MM.1S (cell line): ENCODE measurements at regions not wholly inside any gene's neighbourhood (a gene's known extent, or its start where the extent isn't known, plus 50 kb on each side); places are given as distances from the start of the nearest gene placed in this dataset.

Experiments used
- DNase-seq: peaks from one replicate; pipeline ENCODE4 v3.0.0-alpha.2; 2015
- H2AFZ ChIP-seq: fragments of 300-600 bp; sonication (generic); 2 replicates; pipeline ENCODE4 v1.6.0; 2016; ENCODE audit warnings: antibody characterized with exemption, low read length
- H3F3A ChIP-seq: fragments of 300-600 bp; sonication (generic); 2 replicates; pipeline ENCODE4 v1.6.1; 2016; ENCODE audit warnings: mild to moderate bottlenecking, antibody characterized with exemption, low read length, moderate library complexity, mixed read lengths; ENCODE audit not compliant: insufficient read depth
- H3K27ac ChIP-seq: fragments of 300-600 bp; sonication (generic); 2 replicates; pipeline ENCODE4 v1.5.1; 2016; ENCODE audit warnings: mild to moderate bottlenecking, low read length
- H3K27me3 ChIP-seq: fragments of 300-600 bp; sonication (generic); replicated peaks from 2 replicates; pipeline ENCODE4 v1.6.0; 2016; ENCODE audit warnings: low read length; ENCODE audit not compliant: insufficient read depth
- H3K36me3 ChIP-seq: fragments of 300-600 bp; sonication (generic); replicated peaks from 2 replicates; pipeline ENCODE4 v1.6.1; 2016; ENCODE audit warnings: mild to moderate bottlenecking, low read length, mixed read lengths; ENCODE audit not compliant: insufficient read depth
- H3K4me1 ChIP-seq: fragments of 300-600 bp; sonication (generic); 2 replicates; pipeline ENCODE4 v1.6.1; 2016; ENCODE audit warnings: low read length, mixed read lengths
- H3K4me2 ChIP-seq: fragments of 300-600 bp; sonication (generic); 2 replicates; pipeline ENCODE4 v1.6.0; 2016; ENCODE audit warnings: low read depth, low read length
- H3K4me3 ChIP-seq: fragments of 300-600 bp; sonication (generic); 2 replicates; pipeline ENCODE4 v1.5.1; 2016; ENCODE audit warnings: low read length, mixed read lengths
- H3K79me2 ChIP-seq: fragments of 300-600 bp; sonication (generic); 2 replicates; pipeline ENCODE4 v1.6.1; 2016; ENCODE audit warnings: mixed run types, low read length, mixed read lengths
- H3K9ac ChIP-seq: fragments of 300-600 bp; sonication (generic); 2 replicates; pipeline ENCODE4 v1.6.1; 2016; ENCODE audit warnings: low read length, mixed read lengths
- H3K9me2 ChIP-seq: fragments of 300-600 bp; sonication (generic); replicated peaks from 2 replicates; pipeline ENCODE4 v1.6.1; 2016; ENCODE audit warnings: mild to moderate bottlenecking, low read length, mixed read lengths; ENCODE audit not compliant: insufficient read depth
- H3K9me3 ChIP-seq: fragments of 300-600 bp; sonication (generic); replicated peaks from 2 replicates; pipeline ENCODE4 v1.6.1; 2016; ENCODE audit warnings: mild to moderate bottlenecking, low read length, mixed read lengths; ENCODE audit not compliant: insufficient read depth
- H4K20me1 ChIP-seq: fragments of 300-600 bp; sonication (generic); 2 replicates; pipeline ENCODE4 v1.6.1; 2016; ENCODE audit warnings: mild to moderate bottlenecking, low read length, moderate library complexity, mixed read lengths; ENCODE audit not compliant: insufficient read depth
- EZH2 ChIP-seq: fragments of 300-600 bp; sonication (generic); optimal IDR thresholded peaks from 2 replicates; pipeline ENCODE3; 2017; ENCODE audit warnings: low read depth, mild to moderate bottlenecking, antibody characterized with exemption, low read length, mixed read lengths
- EZH2phosphoT487 ChIP-seq: fragments of 300-600 bp; sonication (generic); IDR thresholded peaks from 2 replicates; pipeline ENCODE4 v1.6.1; 2018; ENCODE audit warnings: antibody characterized with exemption, low read length
- TF ChIP-seq, protein P1 (sequence below): fragments of 300-600 bp; sonication (generic); IDR thresholded peaks from 2 replicates; pipeline ENCODE4 v1.5.1; 2016; ENCODE audit warnings: antibody characterized with exemption, low read length, mixed read lengths

GRCh38 chr6:44016131-44016870, 111.0 kb downstream of the MRPL14 start:
- Histone ChIP-seq H3K4me1 (no peaks in the 10 kb centered on the region), H3K4me3 (no peak overlapping the region), H3F3A (no peaks in the 10 kb centered on the region), H4K20me1 (no peaks in the 10 kb centered on the region), H3K9me3 (no peaks in the 10 kb centered on the region), H3K27me3 (no peaks in the 10 kb centered on the region), H3K79me2 (no peaks in the 10 kb centered on the region), H2AFZ (no peak overlapping the region), H3K36me3 (no peaks in the 10 kb centered on the region), H3K9me2 (no peaks in the 10 kb centered on the region), H3K27ac (no peak overlapping the region), H3K4me2 (no peak overlapping the region), H3K9ac (no peak overlapping the region)
- DNase-seq = no peak
- TF ChIP-seq, protein P1, sequence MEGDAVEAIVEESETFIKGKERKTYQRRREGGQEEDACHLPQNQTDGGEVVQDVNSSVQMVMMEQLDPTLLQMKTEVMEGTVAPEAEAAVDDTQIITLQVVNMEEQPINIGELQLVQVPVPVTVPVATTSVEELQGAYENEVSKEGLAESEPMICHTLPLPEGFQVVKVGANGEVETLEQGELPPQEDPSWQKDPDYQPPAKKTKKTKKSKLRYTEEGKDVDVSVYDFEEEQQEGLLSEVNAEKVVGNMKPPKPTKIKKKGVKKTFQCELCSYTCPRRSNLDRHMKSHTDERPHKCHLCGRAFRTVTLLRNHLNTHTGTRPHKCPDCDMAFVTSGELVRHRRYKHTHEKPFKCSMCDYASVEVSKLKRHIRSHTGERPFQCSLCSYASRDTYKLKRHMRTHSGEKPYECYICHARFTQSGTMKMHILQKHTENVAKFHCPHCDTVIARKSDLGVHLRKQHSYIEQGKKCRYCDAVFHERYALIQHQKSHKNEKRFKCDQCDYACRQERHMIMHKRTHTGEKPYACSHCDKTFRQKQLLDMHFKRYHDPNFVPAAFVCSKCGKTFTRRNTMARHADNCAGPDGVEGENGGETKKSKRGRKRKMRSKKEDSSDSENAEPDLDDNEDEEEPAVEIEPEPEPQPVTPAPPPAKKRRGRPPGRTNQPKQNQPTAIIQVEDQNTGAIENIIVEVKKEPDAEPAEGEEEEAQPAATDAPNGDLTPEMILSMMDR = no peak
- no peak for TF ChIP-seq EZH2
- TF ChIP-seq EZH2phosphoT487 = no peak

DNA sequence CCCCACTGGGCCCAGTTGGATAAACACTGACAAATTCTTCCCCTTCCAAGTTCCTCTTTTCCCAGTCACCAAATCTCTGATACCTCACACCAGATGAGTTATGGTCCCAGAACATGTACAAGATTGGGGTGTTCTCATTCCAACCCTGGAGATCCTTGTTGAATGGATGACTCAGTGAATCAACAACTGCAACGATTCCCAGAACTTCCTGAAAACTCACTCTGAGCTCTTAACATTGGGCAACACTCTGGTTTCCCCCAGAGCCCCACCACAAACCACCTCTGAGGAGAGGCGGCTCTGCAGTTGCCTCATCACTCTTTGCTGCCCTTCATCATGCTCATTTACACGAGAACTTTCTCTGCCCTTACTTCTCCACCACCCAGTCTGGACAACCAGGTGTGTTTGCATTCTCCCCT, 115.2 kb downstream of the MRPL14 start:
- no peaks in the 10 kb centered on the region for H4K20me1 ChIP-seq
- no peaks in the 10 kb centered on the region for H3K27me3 ChIP-seq
- TF ChIP-seq EZH2 (no peak), EZH2phosphoT487 (no peak)
- TF ChIP-seq, protein P1 = no peak
- no peak overlapping the region for H2AFZ ChIP-seq
- H3K4me2 ChIP-seq = no peak overlapping the region
- H3K4me1 ChIP-seq = no peaks in the 10 kb centered on the region
- H3K36me3 ChIP-seq = no peaks in the 10 kb centered on the region
- no peaks in the 10 kb centered on the region for H3K79me2 ChIP-seq
- no peak for DNase-seq
- no peak overlapping the region for H3K4me3 ChIP-seq
- H3K9me3 ChIP-seq = no peaks in the 10 kb centered on the region
- H3F3A ChIP-seq = no peaks in the 10 kb centered on the region
- no peak overlapping the region for H3K9ac ChIP-seq
- no peaks in the 10 kb centered on the region for H3K9me2 ChIP-seq
- H3K27ac ChIP-seq = no peak overlapping the region

GRCh38 chr6:44011350-44011920, 115.8 kb downstream of the MRPL14 start:
- no peak for TF ChIP-seq EZH2phosphoT487
- no peak for TF ChIP-seq EZH2
- TF ChIP-seq, protein P1 = no peak
- no peak overlapping the region for H2AFZ ChIP-seq
- H3F3A ChIP-seq = no peaks in the 10 kb centered on the region
- no peaks in the 10 kb centered on the region for H3K9me3 ChIP-seq
- no peak overlapping the region for H3K4me2 ChIP-seq
- H3K27me3 ChIP-seq = no peaks in the 10 kb centered on the region
- DNase-seq = no peak
- no peak overlapping the region for H3K27ac ChIP-seq
- no peaks in the 10 kb centered on the region for H4K20me1 ChIP-seq
- H3K36me3 ChIP-seq = no peaks in the 10 kb centered on the region
- H3K4me3 ChIP-seq = no peak overlapping the region
- no peaks in the 10 kb centered on the region for H3K4me1 ChIP-seq
- H3K9ac ChIP-seq = no peak overlapping the region
- H3K9me2 ChIP-seq = no peaks in the 10 kb centered on the region
- H3K79me2 ChIP-seq = no peaks in the 10 kb centered on the region
